ENCODE measurements at regions not wholly inside any gene's neighbourhood (a gene's known extent, or its start where the extent isn't known, plus 50 kb on each side); places are given as distances from the start of the nearest gene placed in this dataset.

- DNase-seq (ENCODE audit: low read depth in 2 of 2), result no peak
Measured at GRCh38 chr15:69990566-69991421, 106.9 kb downstream of the TLE3 start.

DNA sequence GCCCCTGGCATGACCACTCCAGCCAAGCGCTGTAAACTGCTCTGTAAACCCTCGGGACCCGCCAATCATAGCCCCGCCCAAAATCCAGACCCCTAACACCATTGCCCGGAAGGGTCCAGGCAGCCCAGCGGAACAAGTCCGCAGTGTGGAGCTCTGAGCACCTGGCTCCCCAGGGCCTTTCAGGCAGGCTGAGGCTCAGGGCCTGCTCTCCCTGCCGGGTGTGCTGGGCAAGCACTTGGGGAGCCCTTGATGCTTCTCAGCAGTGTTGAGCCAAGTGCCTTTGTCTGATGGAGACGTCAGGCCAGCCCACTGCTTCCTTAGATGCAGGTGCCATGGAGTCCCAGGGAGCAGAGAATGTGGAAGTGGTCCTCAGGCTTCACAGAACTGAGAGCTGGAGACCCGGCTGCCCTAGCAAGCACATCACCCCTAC is 106.2 kb downstream of the TLE3 start:
- TF ChIP-seq CTCF (conservative IDR thresholded peaks at IDR 0.05 in 1 of 2, IDR thresholded peaks at IDR 0.05 in 1 of 2; ENCODE audit: low read depth in 1 of 2, low read length in 2 of 2) (no peak), EZH2 (IDR thresholded peaks at IDR 0.05; ENCODE audit: low read length, missing control alignments) (no peak)
- H3K27me3 ChIP-seq (ENCODE audit: control insufficient read depth, insufficient read depth, low read length), result peaks cover 20% of the 10 kb centered on the region

More at GRCh38 chr15:69990566-69991421, 106.9 kb downstream of the TLE3 start:
- Histone ChIP-seq H3K27ac (ENCODE audit: insufficient read depth, low read length) (no peak overlapping the region), H3K9me3 (ENCODE audit: control insufficient read depth, insufficient read depth, low read depth, low read length) (no peaks in the 10 kb centered on the region), H3K4me3 (replicated peaks in 1 of 4; ENCODE audit: control extremely low read depth in 1 of 4, insufficient read depth in 1 of 4, low read depth in 3 of 4, low read length in 4 of 4) (no peak overlapping the region), H3K4me2 (ENCODE audit: extremely low read depth, insufficient read depth, low read length) (no peak overlapping the region), H3K79me2 (ENCODE audit: control insufficient read depth, insufficient read depth, low read length) (no peaks in the 10 kb centered on the region), H2AFZ (ENCODE audit: low read length) (no peak overlapping the region), H3K9ac (ENCODE audit: insufficient read depth, low read length) (no peak overlapping the region), H4K20me1 (ENCODE audit: control insufficient read depth, extremely low read depth, insufficient read depth, low read length) (no peaks in the 10 kb centered on the region), H3K27me3 (ENCODE audit: control insufficient read depth, insufficient read depth, low read length) (peaks cover 20% of the 10 kb centered on the region), H3K4me1 (ENCODE audit: control insufficient read depth, extremely low read depth, insufficient read depth, low read length) (no peaks in the 10 kb centered on the region), H3K36me3 (ENCODE audit: control insufficient read depth, insufficient read depth, low read length) (no peaks in the 10 kb centered on the region)
- TF ChIP-seq CTCF (conservative IDR thresholded peaks at IDR 0.05 in 1 of 2, IDR thresholded peaks at IDR 0.05 in 1 of 2; ENCODE audit: low read depth in 1 of 2, low read length in 2 of 2), result no peak
- no peak for TF ChIP-seq EZH2 (IDR thresholded peaks at IDR 0.05; ENCODE audit: low read length, missing control alignments)

GRCh38 chr15:69992348-69992747 is 105.4 kb downstream of the TLE3 start:
- Histone ChIP-seq H2AFZ (ENCODE audit: low read length) (no peak overlapping the region), H3K4me3 (replicated peaks in 1 of 4; ENCODE audit: control extremely low read depth in 1 of 4, insufficient read depth in 1 of 4, low read depth in 3 of 4, low read length in 4 of 4) (no peak overlapping the region), H3K9ac (ENCODE audit: insufficient read depth, low read length) (no peak overlapping the region), H3K27me3 (ENCODE audit: control insufficient read depth, insufficient read depth, low read length) (peaks cover 26% of the 10 kb centered on the region), H3K4me1 (ENCODE audit: control insufficient read depth, extremely low read depth, insufficient read depth, low read length) (no peaks in the 10 kb centered on the region), H3K9me3 (ENCODE audit: control insufficient read depth, insufficient read depth, low read depth, low read length) (no peaks in the 10 kb centered on the region), H3K27ac (ENCODE audit: insufficient read depth, low read length) (no peak overlapping the region), H3K36me3 (ENCODE audit: control insufficient read depth, insufficient read depth, low read length) (no peaks in the 10 kb centered on the region), H3K79me2 (ENCODE audit: control insufficient read depth, insufficient read depth, low read length) (no peaks in the 10 kb centered on the region), H4K20me1 (ENCODE audit: control insufficient read depth, extremely low read depth, insufficient read depth, low read length) (no peaks in the 10 kb centered on the region), H3K4me2 (ENCODE audit: extremely low read depth, insufficient read depth, low read length) (no peak overlapping the region)
- DNase-seq (ENCODE audit: low read depth in 2 of 2), result no peak
- TF ChIP-seq CTCF (conservative IDR thresholded peaks at IDR 0.05 in 1 of 2, IDR thresholded peaks at IDR 0.05 in 1 of 2; ENCODE audit: low read depth in 1 of 2, low read length in 2 of 2), result no peak
- no peak for TF ChIP-seq EZH2 (IDR thresholded peaks at IDR 0.05; ENCODE audit: low read length, missing control alignments)

More for the DNA sequence above, 106.2 kb downstream of the TLE3 start:
- Histone ChIP-seq H3K27ac (ENCODE audit: insufficient read depth, low read length) (no peak overlapping the region), H3K9me3 (ENCODE audit: control insufficient read depth, insufficient read depth, low read depth, low read length) (no peaks in the 10 kb centered on the region), H3K36me3 (ENCODE audit: control insufficient read depth, insufficient read depth, low read length) (no peaks in the 10 kb centered on the region), H2AFZ (ENCODE audit: low read length) (no peak overlapping the region), H3K4me1 (ENCODE audit: control insufficient read depth, extremely low read depth, insufficient read depth, low read length) (no peaks in the 10 kb centered on the region), H3K4me2 (ENCODE audit: extremely low read depth, insufficient read depth, low read length) (no peak overlapping the region), H3K9ac (ENCODE audit: insufficient read depth, low read length) (no peak overlapping the region), H4K20me1 (ENCODE audit: control insufficient read depth, extremely low read depth, insufficient read depth, low read length) (no peaks in the 10 kb centered on the region), H3K79me2 (ENCODE audit: control insufficient read depth, insufficient read depth, low read length) (no peaks in the 10 kb centered on the region), H3K4me3 (replicated peaks in 1 of 4; ENCODE audit: control extremely low read depth in 1 of 4, insufficient read depth in 1 of 4, low read depth in 3 of 4, low read length in 4 of 4) (no peak overlapping the region)
- no peak for DNase-seq (ENCODE audit: low read depth in 2 of 2)
